ENCODE measurements at regions not wholly inside any gene's neighbourhood (a gene's known extent, or its start where the extent isn't known, plus 50 kb on each side); places are given as distances from the start of the nearest gene placed in this dataset.
A peak's percentile ranks its signal among the peaks of the same experiment; 100 is the strongest.
"Not testable (repeated sequence)": the region's sequence is repeated elsewhere in the genome, so short reads cannot be mapped to it uniquely, and the experiment has no call there.

DNA sequence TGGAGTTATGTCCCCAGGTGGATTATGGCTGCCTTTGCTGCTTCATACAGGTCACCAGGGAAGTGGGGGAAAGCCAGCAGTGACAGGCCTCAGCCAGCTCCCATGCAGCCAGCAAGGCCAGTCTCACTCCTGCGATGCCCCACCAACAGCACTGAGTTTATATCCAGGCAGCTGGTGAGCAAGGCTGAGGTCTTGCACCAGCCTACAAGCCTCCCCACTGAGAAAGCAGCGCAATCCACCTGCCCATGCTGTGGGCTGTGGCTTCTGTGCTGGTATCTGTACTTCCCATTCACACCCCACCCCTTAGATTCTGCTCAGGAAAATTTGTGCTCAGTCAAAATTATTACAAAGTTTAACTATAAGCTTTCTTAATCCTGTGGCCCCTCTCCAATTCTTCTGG is 153.5 kb downstream of the HHIP start:
- FAIRE-seq: no peak
- DNase-seq (ENCODE audit: low spot score): no peak

DNA sequence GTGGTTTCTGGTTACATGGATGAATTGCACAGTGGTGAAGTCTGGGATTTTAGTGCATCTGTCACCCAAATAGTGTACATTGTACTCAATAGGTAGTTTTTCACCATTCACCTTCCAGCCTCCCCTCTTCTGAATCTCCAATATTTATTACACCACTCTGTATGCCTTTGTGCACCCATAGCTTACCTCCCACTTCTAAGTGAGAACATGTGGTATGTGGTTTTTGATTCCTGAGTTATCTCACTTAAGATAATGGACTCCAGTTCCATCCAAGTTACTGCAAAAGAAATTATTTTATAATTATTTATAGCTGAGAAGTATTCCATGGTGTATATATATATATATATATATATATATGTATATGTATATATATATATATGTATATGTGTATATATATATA is 155.8 kb downstream of the HHIP start:
- FAIRE-seq: no peak
- no peak for DNase-seq (ENCODE audit: low spot score)

DNA sequence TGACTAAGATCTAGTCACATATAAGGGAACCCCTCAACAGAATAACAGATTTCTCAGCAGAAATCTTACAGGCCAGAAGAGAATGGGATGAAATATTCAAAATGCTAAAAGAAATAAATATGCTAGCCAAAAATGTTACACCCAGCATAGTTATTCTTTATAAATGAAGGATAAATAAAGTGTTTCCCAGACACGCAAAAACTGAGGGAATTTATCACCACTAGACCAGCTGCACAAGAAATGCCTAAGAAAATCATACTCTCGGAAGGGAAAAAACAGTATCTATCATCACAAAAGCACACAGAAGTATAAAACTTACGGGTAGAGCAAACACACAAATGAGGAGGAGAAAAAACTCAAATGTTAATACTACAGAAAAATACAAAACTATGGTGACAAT is 162.1 kb downstream of the HHIP start:
- no peak for DNase-seq (ENCODE audit: low spot score)
- FAIRE-seq: no peak

DNA sequence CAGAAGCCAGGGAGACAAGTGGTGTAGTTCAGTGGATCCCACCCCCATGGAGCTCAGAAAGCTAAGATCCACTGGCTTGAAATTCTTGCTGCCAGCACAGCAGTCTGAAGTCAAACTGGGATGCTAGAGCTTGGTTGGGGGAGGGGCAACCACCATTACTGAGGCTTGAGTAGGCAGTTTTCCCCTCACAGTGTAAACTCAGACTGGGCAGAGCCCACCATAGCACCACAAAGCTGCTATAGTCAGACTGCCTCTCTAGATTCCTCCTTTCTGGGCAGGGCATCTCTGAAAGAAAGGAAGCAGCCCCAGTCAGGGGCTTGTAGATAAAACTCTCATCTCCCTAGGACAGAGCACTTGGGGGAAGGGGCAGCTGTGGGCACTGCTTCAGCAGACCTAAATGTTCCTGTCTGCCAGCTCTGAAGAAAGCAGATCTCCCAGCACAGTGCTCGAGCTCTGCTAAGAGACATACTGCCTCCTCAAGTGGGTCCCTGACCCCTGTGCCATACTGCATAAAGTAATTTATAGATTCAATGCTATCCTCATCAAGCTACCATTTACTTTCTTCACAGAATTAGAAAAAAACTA is 163.2 kb downstream of the HHIP start:
- DNase-seq (ENCODE audit: low spot score) (no peak), FAIRE-seq (no peak)

DNA sequence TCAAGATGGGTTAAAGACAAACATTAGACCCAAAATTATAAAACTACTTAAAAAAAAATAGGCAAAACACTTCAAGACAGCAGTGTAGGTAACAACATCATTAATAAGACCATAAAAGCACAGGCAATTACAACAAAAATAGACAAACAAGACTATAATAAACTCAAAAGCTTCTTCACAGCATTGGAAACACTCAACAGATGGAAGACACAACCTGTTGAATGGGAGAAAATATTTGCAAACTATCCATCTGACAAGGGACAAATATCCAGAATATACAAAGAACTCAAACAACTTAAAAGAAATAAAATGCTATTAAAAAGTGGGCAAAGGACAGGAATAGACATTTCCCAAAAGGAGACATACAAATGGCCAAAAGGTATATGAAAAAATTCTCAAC is 170.7 kb downstream of the HHIP start:
- DNase-seq (ENCODE audit: low spot score): no peak
- FAIRE-seq: no peak

DNA sequence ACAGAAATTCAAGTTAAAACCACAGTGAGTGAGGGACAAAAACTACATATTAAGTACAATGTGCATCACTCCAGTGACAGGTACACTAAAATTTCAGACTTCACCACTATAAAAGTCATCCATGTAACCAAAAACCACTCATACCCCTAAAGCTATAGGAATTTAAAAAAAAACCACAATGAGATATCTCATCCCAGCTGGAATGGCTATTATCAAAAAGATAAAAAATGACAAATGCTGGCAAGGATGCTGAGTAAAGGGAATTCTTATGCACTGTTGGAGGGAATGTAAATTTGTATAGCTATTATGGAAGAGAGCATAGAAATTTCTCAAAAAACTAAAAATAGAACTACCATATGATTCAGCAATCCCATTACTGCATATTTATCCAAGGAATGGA is 171.1 kb downstream of the HHIP start:
- FAIRE-seq (no peak), DNase-seq (ENCODE audit: low spot score) (no peak)

DNA sequence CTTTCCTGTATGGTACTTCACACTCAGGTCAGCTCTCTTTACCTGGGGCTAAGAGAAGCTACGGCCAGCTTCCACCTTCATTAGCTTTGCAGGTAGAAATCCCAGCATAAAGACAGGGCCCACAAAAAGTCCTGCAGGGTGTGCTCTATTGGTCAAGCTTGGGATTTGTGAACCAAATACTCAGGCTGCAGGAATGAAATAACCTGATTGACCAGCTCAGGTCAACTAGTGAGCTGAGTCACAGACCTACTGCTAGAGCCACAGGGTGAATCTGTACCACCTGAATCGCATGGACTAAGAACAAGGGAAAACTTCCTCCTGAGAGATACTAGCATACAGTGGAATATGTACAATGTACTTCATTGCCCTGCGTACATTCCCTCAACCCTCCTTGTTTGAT is 172.2 kb downstream of the HHIP start:
- DNase-seq (ENCODE audit: low spot score) (no peak), FAIRE-seq (no peak)

DNA sequence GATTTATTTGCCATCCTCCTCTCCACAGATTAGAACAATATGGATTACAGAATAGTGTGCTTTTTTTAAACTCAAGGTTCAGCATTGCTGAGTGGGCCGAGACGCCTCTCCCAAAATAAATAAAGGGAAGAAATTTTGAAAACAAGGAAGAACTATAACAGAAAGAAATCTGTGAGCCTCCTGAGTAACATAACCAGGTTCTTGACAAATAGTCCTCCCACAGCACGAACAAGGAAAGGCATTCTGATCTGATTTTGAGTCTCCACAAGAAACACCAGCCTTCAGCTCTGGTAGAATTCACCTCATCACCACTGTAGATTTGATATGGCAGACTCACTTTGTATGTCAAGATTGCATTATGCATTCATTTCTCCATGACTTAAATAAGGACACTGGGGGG is 173.6 kb downstream of the HHIP start:
- FAIRE-seq (no peak), DNase-seq (ENCODE audit: low spot score) (no peak)

DNA sequence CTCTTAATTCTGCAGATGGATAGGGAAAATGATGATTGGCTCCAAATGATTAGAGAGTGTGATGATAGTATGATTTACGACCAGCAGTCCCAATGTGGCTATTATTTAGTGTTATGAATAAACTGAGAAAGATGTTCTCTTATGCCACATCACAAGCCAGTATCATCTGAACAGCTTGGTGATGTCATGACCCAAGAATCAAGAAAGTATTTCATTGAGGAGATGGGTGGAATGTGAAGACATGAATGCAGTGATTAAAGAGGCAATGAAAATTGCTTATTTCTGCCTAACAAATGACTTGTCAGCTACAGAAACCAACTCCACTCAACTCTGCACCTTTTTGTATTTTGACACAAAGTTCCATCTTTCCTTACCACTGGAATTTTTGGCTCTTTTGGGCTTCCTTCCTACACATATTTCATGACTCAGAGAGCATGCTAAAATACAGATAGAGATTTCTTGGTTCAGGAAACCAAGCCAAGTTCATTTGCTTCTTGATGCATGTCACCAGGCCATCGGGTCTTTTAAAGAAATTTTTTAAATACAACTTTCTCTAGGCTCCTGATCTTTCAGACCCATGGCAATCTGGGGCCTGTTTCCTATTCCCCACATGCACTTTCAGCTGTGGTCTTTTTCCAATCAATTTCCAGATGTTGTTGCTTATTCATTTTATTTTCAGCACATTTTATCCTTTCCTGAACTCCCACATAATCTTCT is 174.2 kb downstream of the HHIP start:
- no peak for FAIRE-seq
- DNase-seq (ENCODE audit: low spot score): no peak

DNA sequence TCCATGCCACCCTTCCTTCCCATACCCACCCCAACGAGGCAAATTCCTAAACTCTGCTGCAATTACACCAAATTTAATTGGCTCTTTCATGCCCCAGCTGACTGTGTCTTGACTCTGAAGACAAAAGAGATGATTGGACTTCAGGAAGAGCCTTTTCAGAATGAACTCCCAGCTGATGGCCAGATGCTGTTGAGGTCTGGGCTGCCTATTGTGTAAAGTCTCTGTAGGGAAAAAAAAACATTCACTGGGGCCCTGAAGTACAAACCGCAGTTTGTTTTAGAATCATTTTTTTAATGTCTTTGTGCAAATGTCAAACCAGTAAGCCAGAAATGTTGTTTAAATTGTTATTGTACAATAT is 174.8 kb downstream of the HHIP start:
- DNase-seq (ENCODE audit: low spot score): no peak
- FAIRE-seq: no peak

DNA sequence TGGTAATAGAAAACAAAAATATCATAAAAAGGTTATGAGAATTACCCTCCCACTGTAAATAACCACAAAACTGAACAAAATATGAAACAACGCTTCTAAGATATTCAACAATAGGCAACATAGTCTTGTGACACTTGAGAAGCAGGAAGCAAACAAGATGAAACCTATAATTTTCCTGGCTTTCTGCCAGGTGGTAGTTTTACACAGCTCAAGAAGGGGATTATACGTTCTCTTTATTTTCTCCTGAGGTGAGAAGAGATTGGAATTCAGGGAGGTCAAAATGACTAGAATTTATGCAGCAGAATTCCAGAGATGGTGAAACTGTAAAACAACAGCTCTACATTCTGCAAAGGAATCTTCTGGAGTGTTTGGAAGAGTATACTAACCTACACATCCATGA is 186.0 kb downstream of the HHIP start:
- FAIRE-seq (no peak), DNase-seq (ENCODE audit: low spot score) (no peak)

DNA sequence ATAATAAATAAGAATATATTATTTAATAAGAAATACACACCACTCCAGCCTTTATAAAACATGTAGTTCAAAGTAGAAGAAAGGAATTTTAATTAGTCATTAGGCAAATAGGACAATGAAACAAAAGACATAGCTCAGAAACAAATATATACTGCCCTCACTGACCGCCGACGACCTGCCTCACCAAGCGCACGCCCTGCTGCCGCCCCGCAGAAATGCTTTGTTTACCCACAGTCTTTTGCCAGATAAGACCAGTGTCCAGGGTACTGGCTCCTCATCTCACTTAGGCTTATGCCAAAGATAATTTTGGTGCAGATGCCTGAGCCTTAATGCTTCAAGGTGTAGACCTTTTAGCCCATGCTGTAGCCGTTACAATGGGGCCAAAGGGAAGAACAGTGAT is 199.5 kb downstream of the HHIP start:
- DNase-seq (ENCODE audit: low spot score): no peak
- no peak for FAIRE-seq

DNA sequence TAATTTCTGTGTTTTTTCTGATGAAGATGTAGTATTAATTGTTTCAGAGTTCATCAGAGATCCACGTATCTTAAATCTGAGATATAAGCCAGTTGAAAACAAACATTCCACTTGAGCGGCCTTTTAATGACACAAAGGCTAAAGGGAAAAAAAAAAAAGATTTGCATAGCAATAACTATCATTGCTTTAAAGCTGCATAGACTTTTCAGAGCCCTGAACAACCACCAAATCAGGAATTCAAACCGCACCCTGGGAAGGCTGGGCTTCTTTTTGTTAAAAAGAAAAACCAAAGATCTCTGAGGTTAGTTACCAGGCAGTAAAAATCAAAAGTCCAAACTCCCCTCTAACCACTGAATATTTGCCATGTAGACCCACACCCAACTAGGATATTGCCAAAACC is 206.0 kb downstream of the HHIP start:
- no peak for DNase-seq (ENCODE audit: low spot score)
- FAIRE-seq: no peak

DNA sequence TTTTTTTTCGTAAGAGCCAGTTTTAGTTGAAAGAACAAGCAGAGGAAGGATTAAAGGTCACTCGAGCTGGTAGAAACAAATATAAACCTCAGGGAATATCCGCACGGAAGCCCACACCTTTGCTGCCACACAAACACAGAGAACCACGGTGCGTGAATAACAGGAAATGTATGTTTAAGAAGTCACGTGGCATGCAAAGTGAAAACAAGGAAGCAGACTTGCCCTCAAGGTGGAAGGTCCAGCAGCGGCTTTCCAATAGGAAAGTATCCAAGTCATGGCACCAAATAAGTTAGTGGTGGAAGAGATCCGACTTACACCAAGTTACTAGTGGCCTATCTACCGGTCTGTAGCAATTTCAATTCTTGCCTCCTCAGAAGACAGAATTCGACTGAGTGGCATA is 215.5 kb downstream of the HHIP start:
- no peak for DNase-seq (ENCODE audit: low spot score)
- no peak for FAIRE-seq

DNA sequence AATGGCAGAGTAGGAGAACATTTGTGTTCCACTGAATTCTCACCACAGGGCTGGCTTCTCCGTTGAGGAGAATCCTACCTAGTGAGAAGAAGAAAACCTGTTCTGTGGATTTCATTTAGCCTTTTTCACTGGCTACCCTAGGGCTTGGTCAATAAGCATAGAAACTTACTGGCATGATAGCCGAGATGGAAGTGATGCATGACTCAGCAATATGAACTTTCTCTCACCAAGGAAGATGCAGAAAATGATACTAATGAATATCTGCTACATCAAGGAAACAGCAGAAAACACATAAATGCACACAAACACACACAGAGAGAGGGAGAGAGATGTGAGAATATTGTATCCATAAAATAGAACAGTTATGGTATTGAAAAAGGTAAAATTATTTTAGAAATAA is 216.3 kb downstream of the HHIP start:
- no peak for FAIRE-seq
- DNase-seq (ENCODE audit: low spot score): no peak

DNA sequence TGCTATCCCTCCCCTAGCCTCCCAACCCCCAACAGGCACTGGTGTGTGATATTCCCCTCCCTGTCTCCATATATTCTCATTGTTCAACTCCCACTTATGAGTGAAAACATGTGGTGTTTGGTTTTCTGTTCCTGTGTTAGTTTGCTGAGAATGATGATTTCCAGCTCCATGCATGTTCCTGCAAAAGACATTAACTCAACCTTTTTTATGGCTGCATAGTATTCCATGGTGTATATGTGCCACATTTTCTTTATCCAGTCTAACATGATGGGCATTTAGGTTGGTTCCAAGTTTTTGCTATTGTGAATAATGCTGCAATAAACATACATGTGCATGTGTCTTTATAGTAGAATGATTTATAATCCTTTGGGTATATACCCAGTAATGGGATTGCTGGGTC is 218.9 kb downstream of the HHIP start:
- not testable (repeated sequence) for FAIRE-seq; DNase-seq (ENCODE audit: low spot score)

DNA sequence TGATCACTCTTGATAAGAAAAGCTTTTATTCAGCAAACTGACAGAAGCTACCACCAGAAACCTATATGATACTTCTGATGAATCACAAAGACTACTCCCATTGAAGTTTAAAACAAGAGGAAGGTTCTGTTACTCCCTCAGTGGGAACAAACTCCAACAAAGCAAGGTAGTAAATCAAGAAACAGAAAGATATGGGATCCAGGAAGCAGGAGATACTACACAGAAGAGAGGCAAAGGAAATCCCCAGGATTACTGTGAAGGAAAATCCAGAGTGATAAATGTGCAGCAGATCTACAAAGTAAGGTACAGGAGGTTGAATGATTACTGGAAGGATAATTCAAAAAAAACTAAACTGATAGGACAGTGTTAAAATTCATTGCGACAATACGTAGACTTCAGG is 222.4 kb downstream of the HHIP start:
- no peak for DNase-seq (ENCODE audit: low spot score)

DNA sequence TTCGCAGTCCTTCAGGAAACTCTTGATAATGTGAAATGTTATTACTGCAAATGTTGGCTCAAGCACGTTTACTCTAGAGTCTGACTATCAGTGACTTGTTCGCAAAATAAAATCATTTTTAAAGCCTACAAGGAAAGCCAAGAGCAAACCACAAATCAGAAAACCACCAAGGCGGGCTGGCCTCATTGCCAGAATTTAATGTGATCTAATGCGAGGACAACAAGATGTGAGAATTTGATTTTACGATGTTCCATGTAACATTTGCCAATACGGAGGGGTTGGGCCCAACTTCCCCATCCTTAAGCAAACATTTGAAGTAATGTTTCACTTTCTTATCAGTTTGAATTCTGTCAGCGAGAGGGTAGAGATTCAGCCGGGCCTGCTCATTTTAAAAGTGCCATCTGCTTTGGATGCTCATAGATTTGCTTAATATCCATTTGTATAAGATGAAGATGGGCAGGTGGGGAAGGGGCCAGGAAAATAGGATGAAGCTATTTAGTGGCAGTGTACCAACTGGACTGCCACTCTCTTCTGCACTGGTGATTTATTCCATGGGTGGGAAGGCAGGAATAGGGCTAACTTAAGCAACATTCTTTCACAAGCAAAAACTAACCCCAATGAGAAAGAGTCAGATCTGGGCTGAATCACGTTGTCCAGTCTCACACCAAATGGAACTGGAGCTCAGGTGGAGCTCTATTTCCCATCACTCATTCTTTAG is 225.3 kb downstream of the ANAPC10 start:
- no peak for DNase-seq (ENCODE audit: low spot score)
- no peak for FAIRE-seq

More for the DNA sequence above, 222.4 kb downstream of the HHIP start:
- FAIRE-seq: no peak

DNA sequence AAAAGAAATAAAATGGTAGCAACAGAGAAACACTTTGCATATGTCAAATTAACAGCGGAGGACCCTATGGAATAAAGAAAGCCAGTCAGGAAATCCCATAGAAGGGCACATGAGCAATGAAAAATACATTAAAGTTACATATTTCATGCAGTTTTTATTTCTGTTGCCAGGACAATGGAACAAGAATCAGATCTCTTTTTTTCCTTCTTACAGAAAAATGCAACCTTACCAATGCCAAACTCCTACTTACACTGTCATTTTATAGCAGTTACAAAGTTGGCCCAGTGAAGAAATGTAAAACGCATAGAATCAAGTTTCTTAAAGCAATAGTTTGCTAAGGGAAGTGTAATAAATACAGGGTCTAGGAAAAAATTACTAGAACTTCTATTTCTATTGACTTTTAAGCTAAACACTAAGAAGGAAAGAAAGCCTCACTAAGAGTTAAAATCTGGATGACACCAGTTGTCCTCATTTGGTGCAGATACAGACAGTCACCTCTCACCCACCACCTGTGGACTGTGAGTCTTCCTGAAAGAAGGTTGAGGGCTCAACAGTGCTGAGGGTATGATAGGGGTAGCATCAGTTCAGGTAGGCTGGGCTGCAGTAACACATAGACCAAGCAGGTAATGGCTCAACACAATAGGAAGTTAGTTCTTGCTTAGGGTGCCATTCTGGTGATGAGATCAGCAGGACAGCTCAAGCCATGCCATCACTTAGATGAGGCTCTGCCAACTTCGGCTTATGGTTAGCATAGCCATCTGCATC is 224.6 kb downstream of the ANAPC10 start:
- no peak for FAIRE-seq

DNA sequence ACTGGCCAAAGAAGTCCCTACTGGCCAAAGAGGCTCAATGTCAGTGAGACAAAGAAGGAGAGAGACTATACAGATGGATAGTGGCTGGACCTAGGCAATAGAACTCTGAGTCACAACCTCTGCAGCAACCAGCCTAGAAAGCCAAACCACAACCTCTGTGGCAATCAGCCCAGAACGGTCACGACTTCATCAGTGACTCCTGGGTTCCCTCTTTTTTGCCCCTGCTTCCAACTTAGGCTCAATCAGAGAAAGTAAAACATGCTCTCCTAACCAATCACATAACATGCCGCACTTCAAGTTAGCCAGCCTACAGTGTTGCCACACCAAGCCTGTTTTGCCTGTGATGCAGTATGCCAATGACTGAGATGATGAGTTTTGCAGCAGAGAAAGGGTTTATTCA is 203.4 kb downstream of the ANAPC10 start:
- DNase-seq (ENCODE audit: low spot score): peak; percentile 33
- no peak for FAIRE-seq

More for the DNA sequence above, 224.6 kb downstream of the ANAPC10 start:
- no peak for DNase-seq (ENCODE audit: low spot score)

DNA sequence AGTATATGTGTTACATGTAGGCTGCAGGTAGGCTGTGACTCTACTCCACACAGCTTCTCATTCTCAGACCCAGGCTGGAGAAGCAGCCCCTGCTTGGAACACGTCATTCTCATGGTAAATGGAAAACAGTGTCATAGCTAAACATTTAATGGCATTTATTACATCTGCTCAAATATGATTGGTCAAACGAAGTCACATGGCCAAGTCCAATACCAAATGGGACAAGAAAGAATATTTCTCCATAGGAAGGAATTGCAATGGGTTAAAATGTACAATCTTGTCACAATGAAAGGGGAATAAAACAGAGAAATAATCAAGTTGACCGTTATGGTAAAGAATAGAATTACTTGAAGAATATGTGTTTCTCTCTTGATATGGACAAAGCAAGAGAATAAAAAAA is 198.6 kb downstream of the ANAPC10 start:
- no peak for DNase-seq (ENCODE audit: low spot score)
- FAIRE-seq: no peak

DNA sequence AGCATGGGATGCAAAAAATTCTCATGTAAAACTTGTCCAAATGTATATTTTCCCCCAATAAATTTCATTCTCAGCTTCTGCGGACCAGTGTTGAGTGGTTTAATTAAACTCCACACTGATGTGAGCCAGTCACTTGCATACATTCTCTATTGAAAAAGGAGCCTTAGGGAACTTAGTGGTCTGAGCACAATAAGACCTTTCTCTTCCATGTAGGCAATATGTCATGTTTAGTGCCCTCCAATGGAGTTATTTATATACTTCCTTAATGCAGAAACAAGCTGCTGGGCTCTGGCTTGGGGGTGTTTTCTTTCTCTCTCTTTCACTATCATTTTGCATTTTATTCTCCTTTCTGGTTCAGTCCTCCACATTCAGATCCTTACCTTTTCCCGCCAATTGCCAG is 196.9 kb downstream of the ANAPC10 start:
- DNase-seq (ENCODE audit: low spot score) (no peak), FAIRE-seq (no peak)
